ENCODE measurements at regions not wholly inside any gene's neighbourhood (a gene's known extent, or its start where the extent isn't known, plus 50 kb on each side); places are given as distances from the start of the nearest gene placed in this dataset.

GRCh38 chr16:25636662-25637061 lies 55.1 kb upstream of the HS3ST4 start:
- no peak for TF ChIP-seq CTCF (conservative IDR thresholded peaks at IDR 0.05; ENCODE audit: low read depth, low read length)
- no peak for TF ChIP-seq RAD21 (IDR thresholded peaks at IDR 0.05; ENCODE audit: low read length)
- no peak for TF ChIP-seq POLR2A (IDR thresholded peaks at IDR 0.05; ENCODE audit: low read depth, low read length)
- no peak for TF ChIP-seq SMC3 (IDR thresholded peaks at IDR 0.05; ENCODE audit: low read depth, low read length)
- TF ChIP-seq NFE2L2 (IDR thresholded peaks at IDR 0.05; ENCODE audit: low read depth, low read length), result no peak
- TF ChIP-seq USF2 (IDR thresholded peaks at IDR 0.05; ENCODE audit: low read depth, low read length), result no peak
- TF ChIP-seq MXI1 (IDR thresholded peaks at IDR 0.05; ENCODE audit: borderline replicate concordance, low read depth, low read length), result no peak
- no peak for TF ChIP-seq RFX5 (IDR thresholded peaks at IDR 0.05; ENCODE audit: low read depth, low read length)
- TF ChIP-seq CHD1 (IDR thresholded peaks at IDR 0.05; ENCODE audit: low read depth, low read length), result no peak
- TF ChIP-seq FOS (IDR thresholded peaks at IDR 0.05; ENCODE audit: low read depth, low read length), result no peak
- TF ChIP-seq MAZ (IDR thresholded peaks at IDR 0.05; ENCODE audit: borderline replicate concordance, low read depth, low read length), result no peak
